H1 (cell line): ENCODE measurements at regions not wholly inside any gene's neighbourhood (a gene's known extent, or its start where the extent isn't known, plus 50 kb on each side); places are given as distances from the start of the nearest gene placed in this dataset.

Experiments used
- CTCF ChIA-PET: fragments of 300-600 bp; sonication (Branson Sonifier 250); formaldehyde crosslinking; loops from one replicate; lab custom pipeline; 2021; ENCODE audit not compliant: partially characterized antibody; lab: Charles Lee
- POLR2A ChIA-PET: fragments of 300-600 bp; sonication (Branson Sonifier 250); formaldehyde crosslinking; loops from one replicate; lab custom pipeline; 2021; ENCODE audit warnings: inconsistent platforms; ENCODE audit not compliant: partially characterized antibody; lab: Charles Lee
- DNase-seq, 2 experiments: peaks; one replicate each; pipeline versions ENCODE4 v3.0.0 to v3.0.0-alpha.2; 2010 to 2022; ENCODE audit warnings: low spot score in 2 of 2, low read depth in 1 of 2, mixed read lengths in 1 of 2
- FAIRE-seq: peaks from 2 replicates; lab custom pipeline; 2011; peaks lifted over from hg19 to GRCh38; lab: Jason Lieb, UNC
- H2AFZ ChIP-seq: 2 replicates; pipeline ENCODE4 v1.8.1; 2012; ENCODE audit warnings: low read length, inconsistent platforms
- H2AK5ac ChIP-seq: 2 replicates; pipeline ENCODE4 v1.6.1; 2013; ENCODE audit warnings: low read depth, low read length
- H2BK120ac ChIP-seq: replicated peaks from 2 replicates; pipeline ENCODE3; 2013; ENCODE audit warnings: low read depth, low read length, inconsistent platforms
- H2BK12ac ChIP-seq: 2 replicates; pipeline ENCODE4 v1.6.1; 2013; ENCODE audit warnings: low read depth, low read length
- H2BK15ac ChIP-seq: 2 replicates; pipeline ENCODE4 v1.6.1; 2013; ENCODE audit warnings: low read length
- H2BK20ac ChIP-seq: 2 replicates; pipeline ENCODE4 v1.6.1; 2013; ENCODE audit warnings: low read length
- H2BK5ac ChIP-seq: 2 replicates; pipeline ENCODE4 v1.6.1; 2013; ENCODE audit warnings: low read depth, low read length
- H3K14ac ChIP-seq: 2 replicates; pipeline ENCODE4 v1.6.1; 2013; ENCODE audit warnings: inconsistent platforms; ENCODE audit not compliant: insufficient read length
- H3K18ac ChIP-seq: 2 replicates; pipeline ENCODE4 v1.6.1; 2013; ENCODE audit warnings: low read length; ENCODE audit errors: extremely low read depth
- H3K23ac ChIP-seq: 2 replicates; pipeline ENCODE4 v1.6.1; 2013; ENCODE audit warnings: inconsistent platforms; ENCODE audit not compliant: insufficient read length
- H3K23me2 ChIP-seq: 2 replicates; pipeline ENCODE4 v1.6.1; 2013; ENCODE audit warnings: low read depth, low read length
- H3K27ac ChIP-seq: 2 replicates; pipeline ENCODE4 v1.6.1; 2011; ENCODE audit warnings: low read depth, low read length, inconsistent platforms
- H3K27me3 ChIP-seq, 4 experiments: replicated peaks in 1 of 4; 1 replicate in 1 of 4; 2 replicates in 3 of 4; pipeline versions ENCODE4 v1.6.1 to v1.8.1; 2011 to 2013; ENCODE audit warnings: low read length in 3 of 4, mild to moderate bottlenecking in 3 of 4, inconsistent platforms in 2 of 4, mixed read lengths in 2 of 4, moderate library complexity in 1 of 4; ENCODE audit not compliant: control insufficient read depth in 3 of 4, insufficient read depth in 3 of 4; ENCODE audit errors: extremely low read depth in 1 of 4
- H3K36me3 ChIP-seq, 4 experiments: 2 replicates each; pipeline versions ENCODE4 v1.6.1 to v1.8.1; 2011 to 2013; ENCODE audit warnings: mild to moderate bottlenecking in 4 of 4, low read length in 3 of 4, moderate library complexity in 2 of 4, control low read depth in 1 of 4, inconsistent platforms in 1 of 4; ENCODE audit not compliant: insufficient read depth in 4 of 4, control insufficient read depth in 2 of 4
- H3K4ac ChIP-seq: replicated peaks from 2 replicates; pipeline ENCODE3; 2013; ENCODE audit warnings: low read length, low read depth, mixed read lengths, inconsistent platforms; ENCODE audit not compliant: insufficient read length
- H3K4me1 ChIP-seq, 4 experiments: replicated peaks in 1 of 4; 1 replicate in 1 of 4; 2 replicates in 3 of 4; pipeline versions ENCODE4 v1.6.1 to v1.8.1; 2011 to 2013; ENCODE audit warnings: low read length in 3 of 4, inconsistent platforms in 2 of 4, mixed read lengths in 1 of 4; ENCODE audit not compliant: insufficient read depth in 4 of 4, control insufficient read depth in 3 of 4
- H3K4me2 ChIP-seq, 2 experiments: 2 replicates each; pipeline versions ENCODE4 v1.6.1 to v1.8.1; 2011 to 2013; ENCODE audit warnings: low read depth in 2 of 2, low read length in 2 of 2, control low read depth in 1 of 2, inconsistent platforms in 1 of 2, mild to moderate bottlenecking in 1 of 2; ENCODE audit not compliant: insufficient read depth in 1 of 2
- H3K4me3 ChIP-seq, 4 experiments: fragments of 200-600, 300-600 bp in 1 of 4; sonication (generic), shearing (Covaris generic), sonication (Bioruptor Twin) in 1 of 4; 2 replicates each; pipeline versions ENCODE4 v1.5.1 to v1.8.1; 2011 to 2016; ENCODE audit warnings: low read length in 4 of 4, low read depth in 3 of 4, control low read depth in 2 of 4, inconsistent platforms in 2 of 4, mild to moderate bottlenecking in 2 of 4, mixed read lengths in 1 of 4, moderate library complexity in 1 of 4; ENCODE audit not compliant: insufficient read depth in 2 of 4; ENCODE audit errors: extremely low read depth in 1 of 4
- H3K56ac ChIP-seq: replicated peaks from 2 replicates; pipeline ENCODE3; 2013; ENCODE audit warnings: low read depth, mild to moderate bottlenecking, mixed read lengths, low read length, inconsistent platforms; ENCODE audit not compliant: insufficient read length
- H3K79me1 ChIP-seq: 2 replicates; pipeline ENCODE4 v1.6.1; 2013; ENCODE audit warnings: low read depth, low read length, control low read depth
- H3K79me2 ChIP-seq, 2 experiments: 2 replicates each; pipeline versions ENCODE4 v1.6.1 to v1.8.1; 2012 to 2013; ENCODE audit warnings: low read length in 2 of 2, mild to moderate bottlenecking in 2 of 2, inconsistent platforms in 1 of 2; ENCODE audit not compliant: insufficient read depth in 2 of 2, control insufficient read depth in 1 of 2
- H3K9ac ChIP-seq, 4 experiments: replicated peaks in 1 of 4; 1 replicate in 1 of 4; 2 replicates in 3 of 4; pipeline versions ENCODE4 v1.6.1 to v1.8.1; 2011 to 2013; ENCODE audit warnings: low read depth in 3 of 4, low read length in 3 of 4, control low read depth in 2 of 4, mild to moderate bottlenecking in 2 of 4, moderate library complexity in 2 of 4, inconsistent platforms in 1 of 4; ENCODE audit errors: extremely low read depth in 1 of 4
- H3K9me3 ChIP-seq, 2 experiments: 2 replicates each; pipeline versions ENCODE4 v1.6.1 to v1.8.1; 2012 to 2013; ENCODE audit warnings: mild to moderate bottlenecking in 2 of 2, moderate library complexity in 2 of 2, control low read depth in 1 of 2, inconsistent platforms in 1 of 2, low read depth in 1 of 2, low read length in 1 of 2, mixed read lengths in 1 of 2; ENCODE audit not compliant: insufficient read depth in 2 of 2
- H4K20me1 ChIP-seq, 2 experiments: replicated peaks in 1 of 2; 2 replicates each; pipeline versions ENCODE3 to v1.8.1; 2011 to 2013; ENCODE audit warnings: inconsistent platforms in 2 of 2, low read length in 2 of 2, mild to moderate bottlenecking in 1 of 2; ENCODE audit not compliant: insufficient read depth in 2 of 2, control insufficient read depth in 1 of 2
- H4K5ac ChIP-seq: 2 replicates; pipeline ENCODE4 v1.6.1; 2013; ENCODE audit warnings: low read length, low read depth, mixed read lengths, inconsistent platforms; ENCODE audit not compliant: insufficient read length
- H4K8ac ChIP-seq: 2 replicates; pipeline ENCODE4 v1.8.0; 2013; ENCODE audit warnings: mild to moderate bottlenecking, moderate library complexity, low read length, inconsistent platforms; ENCODE audit not compliant: insufficient read depth; ENCODE audit errors: extremely low read depth
- H4K91ac ChIP-seq: replicated peaks from 2 replicates; pipeline ENCODE3; 2013; ENCODE audit warnings: low read length, mixed read lengths, inconsistent platforms; ENCODE audit not compliant: insufficient read length
- CHD2 ChIP-seq: IDR thresholded peaks from 2 replicates; pipeline ENCODE4 v1.6.1; 2012; ENCODE audit warnings: low read length, improper control_type of control experiment
- CTCF ChIP-seq, 3 experiments: IDR thresholded peaks; 1 replicate in 2 of 3; 2 replicates in 1 of 3; pipeline versions ENCODE4 v1.5.1 to v1.6.1; 2011; ENCODE audit warnings: low read length in 3 of 3, mild to moderate bottlenecking in 3 of 3, inconsistent platforms in 2 of 3, low read depth in 1 of 3, moderate library complexity in 1 of 3; ENCODE audit not compliant: insufficient read depth in 1 of 3; ENCODE audit errors: control extremely low read depth in 1 of 3
- EZH2 ChIP-seq: fragments of 200-600 bp; sonication (generic); IDR thresholded peaks from 2 replicates; pipeline ENCODE4 v1.7.1; 2012; ENCODE audit warnings: low read depth, mild to moderate bottlenecking, moderate library complexity, low read length, inconsistent platforms; ENCODE audit not compliant: severe bottlenecking
- GTF2F1 ChIP-seq: IDR thresholded peaks from 2 replicates; pipeline ENCODE4 v1.6.1; 2012; ENCODE audit warnings: low read depth, low read length, improper control_type of control experiment, borderline replicate concordance
- PHF8 ChIP-seq: fragments of 200-600 bp; sonication (generic); conservative IDR thresholded peaks from 2 replicates; pipeline ENCODE4 v1.7.1; 2012; ENCODE audit warnings: low read depth, mild to moderate bottlenecking, inconsistent platforms, low read length, moderate library complexity
- SIN3A ChIP-seq, 2 experiments: IDR thresholded peaks in 1 of 2; conservative IDR thresholded peaks in 1 of 2; 2 replicates each; pipeline ENCODE4 v1.6.1; 2011 to 2012; ENCODE audit warnings: low read length in 2 of 2, improper control_type of control experiment in 1 of 2, low read depth in 1 of 2, mild to moderate bottlenecking in 1 of 2
- YY1 ChIP-seq: IDR thresholded peaks from 2 replicates; pipeline ENCODE4 v1.6.1; 2011; ENCODE audit warnings: low read depth, mild to moderate bottlenecking, low read length
- WGBS, 2 experiments: shearing (Covaris generic) in 1 of 2; methylation state at CpG; one replicate each; pipeline versions ENCODE4 v1.1.6 to v1.1.7; 2013 to 2015; ENCODE audit warnings: low lambda C conversion rate in 2 of 2, mixed read lengths in 2 of 2, inconsistent platforms in 1 of 2, low coverage in 1 of 2, missing lambda C conversion rate in 1 of 2; ENCODE audit not compliant: insufficient replicate concordance in 2 of 2, insufficient coverage in 1 of 2, insufficient read length in 1 of 2; ENCODE audit errors: extremely low coverage in 1 of 2, missing lambda C conversion rate in 1 of 2; 5-methylcytosine and 5-hydroxymethylcytosine counted together

GRCh38 chr13:73571376-73571775 lies 512.6 kb downstream of the KLF5 start:
- no peaks in the 10 kb centered on the region for H3K79me1 ChIP-seq
- no peaks in the 10 kb centered on the region for H3K36me3 ChIP-seq
- 93% methylated on average over 1 of the region's 1 CpG; no CpG with 5 or more reads in 1 of the 2 experiments for WGBS, 2 experiments
- no peak overlapping the region for H3K27ac ChIP-seq
- no peak overlapping the region for H2AK5ac ChIP-seq
- no peak overlapping the region for H3K4ac ChIP-seq
- H2AFZ ChIP-seq: no peak overlapping the region
- no peak for DNase-seq
- no peak overlapping the region for H3K23ac ChIP-seq
- FAIRE-seq: no peak
- H3K9ac ChIP-seq: no peak overlapping the region
- ChIA-PET POLR2A (no interaction called here), CTCF (no interaction called here)
- no peaks in the 10 kb centered on the region for H4K20me1 ChIP-seq
- no peak for TF ChIP-seq SIN3A (conservative IDR thresholded peaks at IDR 0.05 in 1 of 2, IDR thresholded peaks at IDR 0.05 in 1 of 2; ENCODE audit: low read depth in 1 of 2, low read length in 2 of 2)
- no peak for TF ChIP-seq PHF8
- no peak for TF ChIP-seq EZH2
- no peak for TF ChIP-seq CHD2
- TF ChIP-seq GTF2F1: no peak
- TF ChIP-seq CTCF (IDR thresholded peaks at IDR 0.05; ENCODE audit: control extremely low read depth in 1 of 3, insufficient read depth in 1 of 3, low read depth in 1 of 3, low read length in 3 of 3): no peak
- no peak for TF ChIP-seq YY1
- no peaks in the 10 kb centered on the region for H3K4me1 ChIP-seq
- H2BK120ac ChIP-seq: no peak overlapping the region
- H2BK12ac ChIP-seq: no peak overlapping the region
- H3K14ac ChIP-seq: no peak overlapping the region
- no peak overlapping the region for H3K56ac ChIP-seq
- H2BK5ac ChIP-seq: no peak overlapping the region
- H3K79me2 ChIP-seq: no peaks in the 10 kb centered on the region
- H3K18ac ChIP-seq: no peak overlapping the region
- H3K4me3 ChIP-seq: no peak overlapping the region
- H4K8ac ChIP-seq: no peak overlapping the region
- no peak overlapping the region for H2BK20ac ChIP-seq
- H3K27me3 ChIP-seq: no peaks in the 10 kb centered on the region
- no peak overlapping the region for H3K4me2 ChIP-seq
- H3K23me2 ChIP-seq: no peaks in the 10 kb centered on the region
- H4K5ac ChIP-seq: no peak overlapping the region
- peaks cover 0 to 3% of the 10 kb centered on the region in 2 experiments; a peak in 1 of 4 replicates for H3K9me3 ChIP-seq
- no peak overlapping the region for H2BK15ac ChIP-seq
- H4K91ac ChIP-seq: no peak overlapping the region
